ENCODE measurements at regions not wholly inside any gene's neighbourhood (a gene's known extent, or its start where the extent isn't known, plus 50 kb on each side); places are given as distances from the start of the nearest gene placed in this dataset.
A peak's percentile ranks its signal among the peaks of the same experiment; 100 is the strongest.

DNA sequence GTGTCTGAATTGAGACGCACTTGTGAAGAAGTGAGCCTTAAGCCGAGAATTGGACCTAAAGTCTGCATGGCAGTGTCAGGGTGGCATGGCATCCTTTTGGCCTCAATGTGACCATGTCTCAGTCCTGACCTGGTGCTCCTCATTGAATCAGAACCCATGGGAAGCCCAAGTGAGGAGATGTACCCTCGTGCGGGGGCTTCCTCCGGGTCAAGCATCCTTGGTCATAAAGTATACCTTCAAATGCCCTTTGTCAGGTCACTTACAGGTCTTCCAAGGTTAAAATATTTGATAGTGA, 202.2 kb downstream of the GADD45G start:
- Histone ChIP-seq H3K9me3 (ENCODE audit: low read depth) (no peaks in the 10 kb centered on the region), H3K4me3 (no peak overlapping the region), H3K36me3 (no peaks in the 10 kb centered on the region), H3K4me1 (ENCODE audit: low read depth) (no peaks in the 10 kb centered on the region), H3K27me3 (no peaks in the 10 kb centered on the region), H3K27ac (no peak overlapping the region)
- no peak for DNase-seq (ENCODE audit: low read depth in 1 of 2, low spot score in 1 of 2)
- TF ChIP-seq, protein P1, sequence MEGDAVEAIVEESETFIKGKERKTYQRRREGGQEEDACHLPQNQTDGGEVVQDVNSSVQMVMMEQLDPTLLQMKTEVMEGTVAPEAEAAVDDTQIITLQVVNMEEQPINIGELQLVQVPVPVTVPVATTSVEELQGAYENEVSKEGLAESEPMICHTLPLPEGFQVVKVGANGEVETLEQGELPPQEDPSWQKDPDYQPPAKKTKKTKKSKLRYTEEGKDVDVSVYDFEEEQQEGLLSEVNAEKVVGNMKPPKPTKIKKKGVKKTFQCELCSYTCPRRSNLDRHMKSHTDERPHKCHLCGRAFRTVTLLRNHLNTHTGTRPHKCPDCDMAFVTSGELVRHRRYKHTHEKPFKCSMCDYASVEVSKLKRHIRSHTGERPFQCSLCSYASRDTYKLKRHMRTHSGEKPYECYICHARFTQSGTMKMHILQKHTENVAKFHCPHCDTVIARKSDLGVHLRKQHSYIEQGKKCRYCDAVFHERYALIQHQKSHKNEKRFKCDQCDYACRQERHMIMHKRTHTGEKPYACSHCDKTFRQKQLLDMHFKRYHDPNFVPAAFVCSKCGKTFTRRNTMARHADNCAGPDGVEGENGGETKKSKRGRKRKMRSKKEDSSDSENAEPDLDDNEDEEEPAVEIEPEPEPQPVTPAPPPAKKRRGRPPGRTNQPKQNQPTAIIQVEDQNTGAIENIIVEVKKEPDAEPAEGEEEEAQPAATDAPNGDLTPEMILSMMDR (IDR thresholded peaks at IDR 0.05; ENCODE audit: low read depth, low read length): no peak

DNA sequence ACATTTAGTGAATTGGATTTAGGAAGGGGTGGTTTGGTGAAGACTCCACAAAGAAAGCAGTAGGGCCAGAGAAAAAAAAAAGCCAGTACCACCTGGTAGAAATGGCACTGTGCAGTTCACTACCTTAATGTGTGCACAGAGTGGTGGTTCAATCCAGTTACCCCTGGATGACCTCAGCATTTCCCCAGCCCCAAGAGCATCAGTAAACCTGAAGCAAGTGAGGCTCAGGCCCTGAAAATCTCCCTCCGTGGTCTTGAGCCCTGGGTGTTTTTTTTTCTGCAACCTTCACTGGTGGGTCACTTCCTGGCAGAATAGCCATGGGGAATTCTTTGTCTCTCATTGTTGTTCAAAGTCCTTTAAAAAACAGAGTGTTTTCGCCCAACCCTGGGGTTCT, 202.9 kb downstream of the GADD45G start:
- H3K9me3 ChIP-seq (ENCODE audit: low read depth): no peaks in the 10 kb centered on the region
- no peaks in the 10 kb centered on the region for H3K27me3 ChIP-seq
- H3K4me1 ChIP-seq (ENCODE audit: low read depth): no peaks in the 10 kb centered on the region
- no peak overlapping the region for H3K4me3 ChIP-seq
- TF ChIP-seq, protein P1 (IDR thresholded peaks at IDR 0.05; ENCODE audit: low read depth, low read length): no peak
- H3K36me3 ChIP-seq: no peaks in the 10 kb centered on the region
- DNase-seq (ENCODE audit: low read depth in 1 of 2, low spot score in 1 of 2): no peak
- H3K27ac ChIP-seq: no peak overlapping the region

DNA sequence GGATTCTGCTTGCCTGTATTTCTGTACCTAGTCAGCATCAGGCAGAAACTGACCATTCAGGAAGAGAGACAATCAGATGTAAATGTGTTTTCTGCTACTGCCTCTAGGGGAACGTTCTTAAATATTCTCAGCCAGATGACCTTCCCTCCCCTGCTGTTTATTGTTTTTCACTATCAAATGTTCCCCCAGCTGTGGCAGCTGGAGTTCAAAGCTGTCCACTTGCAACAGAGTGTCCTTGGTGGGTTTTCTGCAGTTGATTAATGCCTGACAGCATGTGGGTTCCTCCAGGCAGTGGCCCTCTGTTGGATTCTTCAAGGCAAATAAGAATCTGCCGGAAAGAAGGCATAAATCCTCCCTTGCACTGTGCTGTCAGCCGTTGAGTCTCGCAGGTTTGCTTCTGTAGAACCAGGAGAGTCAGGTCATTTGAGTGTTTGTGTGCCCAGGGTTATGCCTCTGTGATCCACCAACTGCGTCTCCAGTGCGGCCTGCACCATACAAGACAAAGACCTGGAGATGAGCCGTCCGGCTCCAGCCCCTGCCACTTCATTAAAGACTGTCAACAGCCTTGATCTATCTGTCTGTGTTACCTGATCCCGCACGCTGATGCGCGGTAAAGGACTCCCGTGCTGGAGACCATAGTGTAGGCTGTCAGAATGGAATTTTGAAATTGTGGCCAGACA, 203.4 kb downstream of the GADD45G start:
- no peaks in the 10 kb centered on the region for H3K9me3 ChIP-seq (ENCODE audit: low read depth)
- no peaks in the 10 kb centered on the region for H3K27me3 ChIP-seq
- no peak overlapping the region for H3K27ac ChIP-seq
- H3K4me3 ChIP-seq: no peak overlapping the region
- TF ChIP-seq, protein P1 (IDR thresholded peaks at IDR 0.05; ENCODE audit: low read depth, low read length): no peak
- H3K36me3 ChIP-seq: no peaks in the 10 kb centered on the region
- DNase-seq (ENCODE audit: low read depth in 1 of 2, low spot score in 1 of 2): peak in 1 of 2 donors; percentile 7
- no peaks in the 10 kb centered on the region for H3K4me1 ChIP-seq (ENCODE audit: low read depth)

DNA sequence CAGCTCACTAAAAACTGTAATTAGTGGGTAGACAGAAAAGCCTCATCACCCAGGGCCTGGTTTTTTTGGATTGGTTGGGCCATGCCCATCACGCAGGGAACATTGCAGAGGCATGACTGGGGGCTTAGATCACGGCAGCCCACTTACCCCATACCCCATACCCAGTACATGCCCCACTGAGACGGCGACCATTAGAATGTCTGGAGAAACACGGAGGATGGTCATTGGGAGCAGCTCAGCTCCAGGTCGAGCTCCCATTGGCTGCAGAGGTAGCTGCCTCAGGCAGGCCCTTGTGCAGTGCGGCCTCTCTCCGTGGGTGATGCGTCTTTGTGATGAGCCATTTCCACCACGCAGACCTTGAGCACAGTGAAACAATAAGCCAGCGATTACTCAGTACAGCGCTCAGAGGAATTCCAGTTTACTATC, 204.0 kb downstream of the GADD45G start:
- H3K27ac ChIP-seq: no peak overlapping the region
- no peak overlapping the region for H3K4me3 ChIP-seq
- peak in 1 of 2 donors; percentile 48 for DNase-seq (ENCODE audit: low read depth in 1 of 2, low spot score in 1 of 2)

DNA sequence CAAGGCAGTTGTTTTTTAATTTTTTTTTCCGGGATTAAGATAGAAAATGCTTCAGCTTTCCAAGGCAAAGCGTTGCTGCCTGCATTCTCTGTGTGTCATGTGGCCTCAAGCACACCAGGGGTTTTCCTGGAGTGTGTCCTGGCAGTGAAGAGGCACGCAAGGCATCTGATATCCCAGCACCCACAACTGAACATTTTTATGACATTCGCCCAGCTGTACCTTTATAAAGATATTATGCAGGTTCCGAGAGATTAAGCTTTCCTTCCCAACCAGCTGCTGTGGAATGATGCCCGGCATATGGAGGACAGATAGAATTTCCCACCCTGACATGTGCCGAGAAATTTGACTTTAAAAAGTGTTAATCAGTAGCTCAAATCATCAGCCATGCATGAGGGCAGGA, 205.6 kb downstream of the GADD45G start:
- DNase-seq (ENCODE audit: low read depth in 1 of 2, low spot score in 1 of 2): no peak
- TF ChIP-seq, protein P1 (IDR thresholded peaks at IDR 0.05; ENCODE audit: low read depth, low read length): no peak
- H3K9me3 ChIP-seq (ENCODE audit: low read depth): no peaks in the 10 kb centered on the region
- no peak overlapping the region for H3K4me3 ChIP-seq
- H3K27ac ChIP-seq: no peak overlapping the region
- no peaks in the 10 kb centered on the region for H3K27me3 ChIP-seq
- no peaks in the 10 kb centered on the region for H3K36me3 ChIP-seq
- no peaks in the 10 kb centered on the region for H3K4me1 ChIP-seq (ENCODE audit: low read depth)

More for the DNA sequence above, 204.0 kb downstream of the GADD45G start:
- H3K27me3 ChIP-seq: no peaks in the 10 kb centered on the region
- H3K4me1 ChIP-seq (ENCODE audit: low read depth): no peaks in the 10 kb centered on the region
- H3K9me3 ChIP-seq (ENCODE audit: low read depth): no peaks in the 10 kb centered on the region
- H3K36me3 ChIP-seq: no peaks in the 10 kb centered on the region
- TF ChIP-seq, protein P1 (IDR thresholded peaks at IDR 0.05; ENCODE audit: low read depth, low read length): no peak

Measured in cardiac muscle cell (in vitro differentiated cells and primary cell).